Stimulated activated memory B cell treated with anti-CD40 and anti-IgM and Interleukin-4, amounts not matched to agents 10 μg/mL and 1 μg/mL and 100 μg/mL, for 72 hours (primary cell): ENCODE measurements at regions not wholly inside any gene's neighbourhood (a gene's known extent, or its start where the extent isn't known, plus 50 kb on each side); places are given as distances from the start of the nearest gene placed in this dataset.

Experiments used
- ATAC-seq: fragments of 150-1000 bp; cut with Tn5 transposase; 2 replicates; pipeline ENCODE4 v1.10.0; 2021
- H3K27ac Mint-ChIP-seq: one replicate; pipeline ENCODE4 v1.8.0; 2022; ENCODE audit warnings: mild to moderate bottlenecking, mixed read lengths
- H3K27me3 Mint-ChIP-seq: one replicate; pipeline ENCODE4 v1.8.0; 2022; ENCODE audit warnings: mixed read lengths
- H3K36me3 Mint-ChIP-seq: one replicate; pipeline ENCODE4 v1.8.0; 2022; ENCODE audit warnings: mixed read lengths
- H3K4me1 Mint-ChIP-seq: one replicate; pipeline ENCODE4 v1.8.0; 2022; ENCODE audit warnings: mixed read lengths
- H3K4me3 Mint-ChIP-seq: one replicate; pipeline ENCODE4 v1.8.0; 2022; ENCODE audit warnings: mild to moderate bottlenecking, moderate library complexity, mixed read lengths
- H3K9me3 Mint-ChIP-seq: one replicate; pipeline ENCODE4 v1.8.0; 2022; ENCODE audit warnings: mixed read lengths

GRCh38 chr3:75078290-75078689 is 463.8 kb upstream of the CNTN3 start:
- H3K4me1 Mint-ChIP-seq, result no peaks in the 10 kb centered on the region

DNA sequence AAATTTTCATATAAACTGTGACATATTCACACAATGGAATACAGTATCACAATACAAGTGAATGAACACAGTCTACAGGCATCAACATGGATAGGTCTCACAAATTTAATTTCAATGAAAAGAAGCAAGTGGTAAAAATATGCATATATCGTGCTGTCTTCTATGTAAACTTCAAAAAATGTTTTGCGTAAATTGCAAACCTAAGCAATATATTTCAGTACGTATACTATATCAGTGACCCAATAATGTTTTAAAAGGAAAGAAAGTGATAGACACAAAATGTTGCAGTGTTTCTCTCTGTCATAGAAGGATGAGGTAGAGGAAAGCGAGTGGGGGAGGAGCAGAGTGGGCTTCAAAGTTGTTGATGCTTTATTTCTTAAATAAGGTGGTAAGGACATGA is 468.4 kb upstream of the CNTN3 start:
- Mint-ChIP-seq H3K27ac (no peak overlapping the region), H3K9me3 (peaks cover 4% of the 10 kb centered on the region), H3K4me3 (no peak overlapping the region), H3K4me1 (no peaks in the 10 kb centered on the region), H3K36me3 (no peaks in the 10 kb centered on the region), H3K27me3 (no peaks in the 10 kb centered on the region)
- ATAC-seq, result no peak

More at GRCh38 chr3:75078290-75078689, 463.8 kb upstream of the CNTN3 start:
- Mint-ChIP-seq H3K4me3 (no peak overlapping the region), H3K9me3 (peaks cover 3% of the 10 kb centered on the region), H3K27ac (no peak overlapping the region), H3K27me3 (no peaks in the 10 kb centered on the region), H3K36me3 (no peaks in the 10 kb centered on the region)
- no peak for ATAC-seq

- ATAC-seq, result no peak
- Mint-ChIP-seq H3K4me3 (no peak overlapping the region), H3K4me1 (no peaks in the 10 kb centered on the region), H3K27me3 (no peaks in the 10 kb centered on the region), H3K27ac (no peak overlapping the region), H3K36me3 (no peaks in the 10 kb centered on the region), H3K9me3 (peaks cover 15% of the 10 kb centered on the region)
These were observed 475.4 kb upstream of the CNTN3 start for GRCh38 chr3:75089841-75090240.

DNA sequence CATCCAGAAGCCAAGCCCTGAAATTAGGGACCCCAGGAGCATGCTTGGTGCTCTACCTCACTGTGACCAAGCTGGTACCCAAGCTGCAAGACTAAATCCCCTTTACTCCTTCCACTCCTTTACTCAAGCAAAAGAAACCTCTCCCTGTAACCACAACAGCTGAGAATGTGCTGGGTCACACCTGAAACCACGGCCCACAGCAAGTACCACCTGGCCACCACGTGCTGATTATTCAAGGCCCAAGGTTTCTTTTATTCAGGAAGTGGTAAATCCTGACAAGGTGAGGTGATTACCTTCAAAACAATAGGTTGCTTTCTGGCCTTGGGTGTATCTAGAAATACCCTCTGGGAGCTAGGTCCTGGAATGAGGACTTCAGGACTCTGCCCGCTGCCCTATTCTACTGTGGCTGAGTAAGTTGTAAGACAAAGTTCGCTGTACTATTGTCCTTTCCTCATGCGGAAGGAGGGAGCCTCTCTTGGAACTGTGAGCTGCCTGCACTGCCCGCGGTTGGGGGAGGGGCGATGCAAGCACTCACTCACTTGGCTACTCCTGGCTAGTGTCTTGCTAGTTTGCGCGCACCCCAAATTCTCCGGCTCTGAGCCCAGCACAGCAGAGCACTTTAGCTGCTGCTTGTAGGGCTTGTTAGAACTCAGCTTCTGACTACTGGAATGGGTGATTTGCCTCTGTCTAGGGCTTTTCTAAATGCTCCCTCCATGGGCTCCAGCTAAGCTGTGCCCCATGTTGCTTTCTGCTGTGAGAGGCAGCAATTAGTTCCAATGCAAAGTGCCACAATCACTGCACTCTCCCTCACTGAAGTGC is 487.1 kb upstream of the CNTN3 start:
- Mint-ChIP-seq H3K27ac (no peak overlapping the region), H3K27me3 (no peaks in the 10 kb centered on the region), H3K4me1 (no peaks in the 10 kb centered on the region), H3K4me3 (no peak overlapping the region), H3K36me3 (no peaks in the 10 kb centered on the region), H3K9me3 (peaks cover 20% of the 10 kb centered on the region)
- no peak for ATAC-seq

DNA sequence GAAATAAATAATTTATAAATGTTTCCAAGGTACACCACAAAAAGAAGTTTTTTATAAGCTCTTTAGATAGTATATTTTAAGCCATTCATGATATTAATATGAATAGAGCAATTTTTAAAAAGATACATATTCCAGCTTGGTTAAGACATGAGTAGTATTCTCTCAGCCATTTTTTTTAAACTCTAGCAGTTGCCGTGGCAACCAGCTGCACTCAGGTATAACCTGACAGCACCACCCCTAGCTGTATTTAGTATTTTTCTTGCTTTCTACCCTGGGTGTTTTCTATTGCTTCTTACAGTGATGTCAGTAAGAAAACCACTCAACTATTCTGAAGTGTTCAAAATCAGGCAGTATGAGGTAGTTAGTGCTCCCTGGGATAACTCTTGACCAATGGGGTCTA is 496.3 kb upstream of the CNTN3 start:
- ATAC-seq, result no peak
- Mint-ChIP-seq H3K36me3 (no peaks in the 10 kb centered on the region), H3K9me3 (peaks cover 4% of the 10 kb centered on the region), H3K27me3 (no peaks in the 10 kb centered on the region), H3K4me3 (no peak overlapping the region), H3K27ac (no peak overlapping the region), H3K4me1 (no peaks in the 10 kb centered on the region)

GRCh38 chr3:75115695-75116094 is 501.2 kb upstream of the CNTN3 start:
- Mint-ChIP-seq H3K9me3 (peaks cover 4% of the 10 kb centered on the region), H3K36me3 (no peaks in the 10 kb centered on the region), H3K4me3 (no peak overlapping the region), H3K4me1 (no peaks in the 10 kb centered on the region), H3K27me3 (no peaks in the 10 kb centered on the region), H3K27ac (no peak overlapping the region)
- no peak for ATAC-seq

- H3K9me3 Mint-ChIP-seq, result peaks cover 4% of the 10 kb centered on the region
- H3K4me3 Mint-ChIP-seq, result no peak overlapping the region
- no peaks in the 10 kb centered on the region for H3K4me1 Mint-ChIP-seq
- no peaks in the 10 kb centered on the region for H3K36me3 Mint-ChIP-seq
- H3K27ac Mint-ChIP-seq, result no peak overlapping the region
- ATAC-seq, result no peak
- H3K27me3 Mint-ChIP-seq, result no peaks in the 10 kb centered on the region
These were observed 504.3 kb upstream of the CNTN3 start for GRCh38 chr3:75118779-75119178.

DNA sequence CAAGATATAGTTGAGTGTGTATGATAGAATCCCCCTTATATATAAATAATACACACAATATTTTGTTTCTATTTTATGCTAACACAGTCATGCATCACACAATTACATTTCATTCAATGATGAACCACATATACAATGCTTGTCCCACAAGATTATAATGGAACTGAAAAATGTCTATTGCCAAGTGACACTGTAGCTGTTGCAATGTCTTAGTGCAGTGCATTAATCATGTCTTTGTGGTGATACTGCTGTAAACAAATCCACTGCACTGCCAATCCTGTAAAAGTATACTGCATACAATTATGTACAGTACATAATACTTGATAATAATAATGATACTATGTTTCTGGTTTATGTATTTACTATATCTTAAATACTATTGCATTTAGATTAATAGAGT is 512.1 kb upstream of the CNTN3 start:
- Mint-ChIP-seq H3K9me3 (peaks cover 5% of the 10 kb centered on the region), H3K27ac (no peak overlapping the region), H3K4me1 (no peaks in the 10 kb centered on the region), H3K27me3 (no peaks in the 10 kb centered on the region), H3K36me3 (no peaks in the 10 kb centered on the region), H3K4me3 (no peak overlapping the region)
- no peak for ATAC-seq

GRCh38 chr3:75129101-75129500 is 514.6 kb upstream of the CNTN3 start:
- Mint-ChIP-seq H3K27me3 (no peaks in the 10 kb centered on the region), H3K27ac (no peak overlapping the region), H3K4me3 (no peak overlapping the region), H3K4me1 (no peaks in the 10 kb centered on the region), H3K9me3 (peaks cover 5% of the 10 kb centered on the region), H3K36me3 (no peaks in the 10 kb centered on the region)
- ATAC-seq, result no peak

GRCh38 chr3:75136100-75136897 is 521.8 kb upstream of the CNTN3 start:
- Mint-ChIP-seq H3K36me3 (no peaks in the 10 kb centered on the region), H3K27ac (no peak overlapping the region), H3K27me3 (no peaks in the 10 kb centered on the region), H3K9me3 (peaks cover 5% of the 10 kb centered on the region), H3K4me1 (no peaks in the 10 kb centered on the region), H3K4me3 (no peak overlapping the region)
- ATAC-seq, result no peak

GRCh38 chr3:75138345-75138744 is 523.9 kb upstream of the CNTN3 start:
- Mint-ChIP-seq H3K4me1 (no peaks in the 10 kb centered on the region), H3K9me3 (peaks cover 5% of the 10 kb centered on the region), H3K27me3 (no peaks in the 10 kb centered on the region)

GRCh38 chr3:75140904-75141615 is 523.1 kb upstream of the FRG2C start:
- ATAC-seq, result no peak

More at GRCh38 chr3:75138345-75138744, 523.9 kb upstream of the CNTN3 start:
- no peak for ATAC-seq
- no peak overlapping the region for H3K4me3 Mint-ChIP-seq
- no peak overlapping the region for H3K27ac Mint-ChIP-seq
- H3K36me3 Mint-ChIP-seq, result no peaks in the 10 kb centered on the region

GRCh38 chr3:75144406-75144805 is 519.7 kb upstream of the FRG2C start:
- Mint-ChIP-seq H3K36me3 (no peaks in the 10 kb centered on the region), H3K9me3 (peaks cover 2% of the 10 kb centered on the region), H3K27me3 (no peaks in the 10 kb centered on the region), H3K27ac (no peak overlapping the region), H3K4me3 (no peak overlapping the region), H3K4me1 (no peaks in the 10 kb centered on the region)
- no peak for ATAC-seq

More at GRCh38 chr3:75140904-75141615, 523.1 kb upstream of the FRG2C start:
- no peak overlapping the region for H3K4me3 Mint-ChIP-seq
- H3K27ac Mint-ChIP-seq, result no peak overlapping the region
- H3K27me3 Mint-ChIP-seq, result no peaks in the 10 kb centered on the region
- no peaks in the 10 kb centered on the region for H3K36me3 Mint-ChIP-seq
- H3K9me3 Mint-ChIP-seq, result peaks cover 7% of the 10 kb centered on the region
- H3K4me1 Mint-ChIP-seq, result no peaks in the 10 kb centered on the region

DNA sequence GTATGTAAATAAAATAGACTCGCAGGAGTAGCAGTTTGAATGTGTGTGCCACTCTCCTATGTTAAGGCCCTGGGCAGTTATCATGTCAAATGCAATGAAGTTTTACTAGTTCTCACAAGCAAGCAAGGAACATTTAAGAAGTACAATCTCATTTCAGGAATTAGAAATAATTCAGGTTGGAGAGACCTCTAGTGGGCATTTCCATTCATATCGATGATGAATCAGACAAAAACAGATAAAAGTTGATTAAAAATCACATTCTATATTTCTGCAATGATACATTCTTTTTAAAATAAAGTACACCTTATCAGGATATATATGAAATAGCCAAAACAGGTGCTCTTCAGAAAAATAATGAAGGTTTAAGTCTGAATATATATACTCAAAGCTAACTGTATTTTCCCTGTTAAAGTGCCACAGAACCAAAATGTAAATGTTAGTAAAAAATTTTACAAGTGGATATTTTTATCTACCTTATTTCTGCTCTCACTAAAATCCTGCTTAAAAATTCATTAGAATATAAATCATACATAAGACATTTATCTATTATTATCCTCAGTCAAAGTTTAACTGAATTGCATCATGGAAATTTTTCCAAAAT is 492.4 kb upstream of the FRG2C start:
- H3K27ac Mint-ChIP-seq, result no peak overlapping the region
- H3K9me3 Mint-ChIP-seq, result no peaks in the 10 kb centered on the region
- no peaks in the 10 kb centered on the region for H3K36me3 Mint-ChIP-seq
- H3K27me3 Mint-ChIP-seq, result no peaks in the 10 kb centered on the region
- H3K4me1 Mint-ChIP-seq, result no peaks in the 10 kb centered on the region
- H3K4me3 Mint-ChIP-seq, result no peak overlapping the region
- ATAC-seq, result no peak

DNA sequence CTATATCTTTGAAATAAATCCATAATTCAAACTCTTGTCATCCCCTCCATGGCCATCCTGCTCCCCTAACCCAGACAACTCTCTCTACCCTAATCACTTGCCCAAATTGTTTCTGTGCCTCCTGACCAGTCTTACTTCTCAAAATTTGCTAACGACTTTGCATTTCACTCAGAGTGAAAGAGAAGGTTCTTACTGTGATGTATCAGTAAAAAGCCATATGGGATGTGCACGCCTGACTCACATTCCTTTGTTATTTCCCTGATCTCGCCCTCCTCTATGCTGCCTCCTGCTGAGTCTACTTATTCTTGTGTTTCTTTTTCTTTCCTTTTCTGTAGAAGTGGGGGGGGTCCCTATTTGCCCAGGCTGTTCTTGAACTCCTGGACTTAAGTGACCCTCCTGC is 487.2 kb upstream of the FRG2C start:
- Mint-ChIP-seq H3K4me3 (no peak overlapping the region), H3K27me3 (no peaks in the 10 kb centered on the region), H3K9me3 (peaks cover 2% of the 10 kb centered on the region), H3K36me3 (no peaks in the 10 kb centered on the region), H3K27ac (no peak overlapping the region), H3K4me1 (no peaks in the 10 kb centered on the region)
- ATAC-seq, result no peak
